ENCODE measurements at regions not wholly inside any gene's neighbourhood (a gene's known extent, or its start where the extent isn't known, plus 50 kb on each side); places are given as distances from the start of the nearest gene placed in this dataset.

GRCh38 chrX:144790148-144790547, 457.2 kb upstream of the SPANXN1 start:
- TF ChIP-seq CTCF (IDR thresholded peaks at IDR 0.05) = no peak
- no peak for TF ChIP-seq POLR2A (IDR thresholded peaks at IDR 0.05)

Data from ovary (tissue), 3 donors.